Psoas muscle (tissue), 7 donors: ENCODE measurements at regions not wholly inside any gene's neighbourhood (a gene's known extent, or its start where the extent isn't known, plus 50 kb on each side); places are given as distances from the start of the nearest gene placed in this dataset.
"Not testable (repeated sequence)": the region's sequence is repeated elsewhere in the genome, so short reads cannot be mapped to it uniquely, and the experiment has no call there.

Experiments
- ATAC-seq, 4 donors: fragments of 200-7000 bp; cut with Tn5 transposase; one replicate each; pipeline ENCODE4 v1.9.1; 2020; ENCODE audit warnings: moderate library complexity in 3 of 4, mild to moderate bottlenecking in 2 of 4
- DNase-seq, 2 donors: peaks; one replicate each; pipeline ENCODE4 v3.0.0-alpha.2; 2020
- H3K27ac ChIP-seq: fragments of 200-600 bp; one replicate; pipeline ENCODE4 v1.8.0; 2022
- H3K27me3 ChIP-seq, 3 donors: fragments of 200-600 bp in 1 of 3; one replicate each; pipeline versions ENCODE4 v1.6.1 to v1.8.0; 2013 to 2022; ENCODE audit warnings: low read length in 2 of 3, mild to moderate bottlenecking in 2 of 3, moderate library complexity in 1 of 3; ENCODE audit not compliant: insufficient read depth in 3 of 3
- H3K36me3 ChIP-seq, 2 donors: fragments of 200-600 bp in 1 of 2; one replicate each; pipeline versions ENCODE4 v1.6.1 to v1.8.0; 2013 to 2022; ENCODE audit warnings: low read depth in 1 of 2, mild to moderate bottlenecking in 1 of 2, moderate library complexity in 1 of 2; ENCODE audit not compliant: insufficient read depth in 1 of 2
- H3K4me1 ChIP-seq: fragments of 200-600 bp; one replicate; pipeline ENCODE4 v1.8.0; 2022
- H3K4me3 ChIP-seq: fragments of 200-600 bp; one replicate; pipeline ENCODE4 v1.8.0; 2022; ENCODE audit warnings: mild to moderate bottlenecking
- H3K9me3 ChIP-seq: fragments of 200-600 bp; one replicate; pipeline ENCODE4 v1.8.0; 2022
- CTCF ChIP-seq: fragments of 200-600 bp; IDR thresholded peaks from one replicate; pipeline ENCODE4 v1.8.0; 2022; ENCODE audit warnings: antibody characterized with exemption
- WGBS, 3 donors: extraction: QIAGEN DNeasy Blood & Tissue Kit; methylation state at CpG; one replicate each; pipeline versions ENCODE4 v1.1.6 to v1.1.7; 2013; 5-methylcytosine and 5-hydroxymethylcytosine counted together
- intact Hi-C, 2 donors: fragments of 100-400 bp; cut with DNase I; formaldehyde crosslinking; loops; one replicate each; pipeline versions ENCODE4 v1.11.0 to v1.14.2; 2022
- donor health status: healthy with polysubstance abuse.
- donor health status: DM: no; HTN: no; CAD: no; lungs with moderate emphysema.
- donor health status: Bipolar disorder and iron deficiency.
- donor health status: healthy.
- donor health status: DM: yes; HTN: yes; CAD: no.
- donor health status: DM: no; HTN: no; CAD: no.
- donor health status: DM: yes; HTN: yes; CAD: no.

- WGBS, 3 donors, result 93 to 98% (median 93%) methylated on average over 3 of the region's 3 CpGs
- H3K27ac ChIP-seq, result no peak overlapping the region
- no peak for TF ChIP-seq CTCF
- H3K27me3 ChIP-seq, result no peaks in the 10 kb centered on the region
- no peaks in the 10 kb centered on the region for H3K9me3 ChIP-seq
- no peaks in the 10 kb centered on the region for H3K4me1 ChIP-seq
- no peaks in the 10 kb centered on the region for H3K36me3 ChIP-seq
- ATAC-seq, result no peak
- no peak overlapping the region for H3K4me3 ChIP-seq
- intact Hi-C loops, result no loop called here
- DNase-seq, result no peak
These were observed 641.8 kb upstream of the MEF2C start for GRCh38 chr5:89524785-89525184.

- not testable (repeated sequence) for ATAC-seq, H3K4me3 ChIP-seq, DNase-seq, H3K27ac ChIP-seq, H3K9me3 ChIP-seq, H3K27me3 ChIP-seq, H3K4me1 ChIP-seq, H3K36me3 ChIP-seq
- intact Hi-C loops, result loop anchor here in 1 of 2 donors (1.0 kb wide), 1 partner anchor 15 kb away; no protein-coding TSS in a partner anchor
These were observed 640.9 kb upstream of the MEF2C start for GRCh38 chr5:89523867-89524266.

- no peak for TF ChIP-seq CTCF
- Histone ChIP-seq H3K27me3 (no peaks in the 10 kb centered on the region), H3K36me3 (no peaks in the 10 kb centered on the region), H3K27ac (no peak overlapping the region), H3K4me1 (no peaks in the 10 kb centered on the region), H3K4me3 (no peak overlapping the region), H3K9me3 (no peaks in the 10 kb centered on the region)
- ATAC-seq, result no peak
- intact Hi-C loops, result no loop called here
- no peak for DNase-seq
- 65 to 73% (median 69%) methylated on average over 2 of the region's 2 CpGs for whole genome bisulfite sequencing, 3 donors
These were observed 637.8 kb upstream of the MEF2C start for GRCh38 chr5:89520771-89521170.

GRCh38 chr5:89513299-89514044 lies 630.5 kb upstream of the MEF2C start:
- Histone ChIP-seq H3K9me3 (no peaks in the 10 kb centered on the region), H3K4me1 (no peaks in the 10 kb centered on the region), H3K27ac (no peak overlapping the region), H3K36me3 (no peaks in the 10 kb centered on the region), H3K4me3 (no peak overlapping the region), H3K27me3 (no peaks in the 10 kb centered on the region)
- ATAC-seq, result no peak
- TF ChIP-seq CTCF, result no peak
- DNase-seq, result no peak
- WGBS, 3 donors, result 91 to 95% (median 94%) methylated on average over 3 of the region's 3 CpGs
- intact Hi-C loops, result no loop called here

GRCh38 chr5:89504051-89504450 lies 621.1 kb upstream of the MEF2C start:
- no peaks in the 10 kb centered on the region for H3K36me3 ChIP-seq
- no peak for ATAC-seq
- H3K9me3 ChIP-seq, result no peaks in the 10 kb centered on the region
- intact Hi-C loops, result no loop called here
- H3K27ac ChIP-seq, result no peak overlapping the region
- H3K4me3 ChIP-seq, result no peak overlapping the region
- no peak for DNase-seq
- H3K27me3 ChIP-seq, result no peaks in the 10 kb centered on the region
- WGBS, 3 donors, result 90 to 100% (median 93%) methylated on average over 1 of the region's 1 CpG
- no peak for TF ChIP-seq CTCF
- H3K4me1 ChIP-seq, result no peaks in the 10 kb centered on the region
